Rectal smooth muscle tissue (tissue), 1 donor: ENCODE measurements at regions not wholly inside any gene's neighbourhood (a gene's known extent, or its start where the extent isn't known, plus 50 kb on each side); places are given as distances from the start of the nearest gene placed in this dataset.

Experiments
- H3K27ac ChIP-seq: one replicate; pipeline ENCODE4 v1.7.0; 2013; ENCODE audit warnings: low read depth, low read length, inconsistent platforms
- H3K27me3 ChIP-seq: one replicate; pipeline ENCODE4 v1.7.0; 2013; ENCODE audit warnings: low read length; ENCODE audit not compliant: control insufficient read depth, insufficient read depth
- H3K36me3 ChIP-seq: one replicate; pipeline ENCODE4 v1.7.0; 2013; ENCODE audit warnings: low read length; ENCODE audit not compliant: control insufficient read depth, insufficient read depth
- H3K4me1 ChIP-seq: one replicate; pipeline ENCODE4 v1.7.0; 2013; ENCODE audit warnings: low read length; ENCODE audit not compliant: control insufficient read depth, insufficient read depth
- H3K4me3 ChIP-seq: one replicate; pipeline ENCODE4 v1.7.0; 2013; ENCODE audit warnings: low read length
- H3K9ac ChIP-seq: one replicate; pipeline ENCODE4 v1.7.0; 2013; ENCODE audit warnings: low read length

- Histone ChIP-seq H3K27me3 (no peaks in the 10 kb centered on the region), H3K4me1 (no peaks in the 10 kb centered on the region), H3K4me3 (no peak overlapping the region), H3K36me3 (no peaks in the 10 kb centered on the region), H3K27ac (no peak overlapping the region), H3K9ac (no peak overlapping the region)
Measured at GRCh38 chr2:19697131-19697530, 204.7 kb downstream of the TTC32 start.

- Histone ChIP-seq H3K36me3 (no peaks in the 10 kb centered on the region), H3K27me3 (no peaks in the 10 kb centered on the region), H3K9ac (no peak overlapping the region), H3K4me1 (no peaks in the 10 kb centered on the region), H3K4me3 (no peak overlapping the region), H3K27ac (no peak overlapping the region)
Measured at GRCh38 chr2:19695706-19696105, 206.1 kb downstream of the TTC32 start.

- Histone ChIP-seq H3K27ac (no peak overlapping the region), H3K27me3 (no peaks in the 10 kb centered on the region), H3K4me1 (peaks cover 12% of the 10 kb centered on the region), H3K9ac (no peak overlapping the region), H3K36me3 (no peaks in the 10 kb centered on the region), H3K4me3 (no peak overlapping the region)
Measured at GRCh38 chr2:19691892-19692291, 209.9 kb downstream of the TTC32 start.

DNA sequence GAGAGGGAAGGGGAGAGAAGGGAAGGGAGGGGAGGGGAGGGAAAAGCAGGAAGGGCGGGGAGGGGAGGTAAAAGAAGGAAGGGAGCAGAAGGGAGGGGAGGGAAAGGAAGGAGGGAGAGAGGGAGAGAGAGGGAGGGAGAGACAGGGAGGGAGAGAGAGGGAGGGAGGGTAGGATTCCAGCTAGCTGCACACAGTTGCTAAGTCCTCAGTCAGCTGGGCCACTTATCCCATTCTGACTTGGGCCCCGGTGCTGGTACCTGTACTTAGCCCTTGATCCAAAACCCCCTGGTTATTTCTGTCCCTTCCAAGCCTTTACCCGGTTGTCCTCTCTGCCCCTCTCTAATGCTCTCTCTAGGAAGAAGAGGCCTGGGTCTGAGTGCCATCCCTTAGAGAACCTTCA lies 211.4 kb downstream of the TTC32 start:
- Histone ChIP-seq H3K27me3 (no peaks in the 10 kb centered on the region), H3K27ac (no peak overlapping the region), H3K36me3 (no peaks in the 10 kb centered on the region), H3K9ac (no peak overlapping the region), H3K4me1 (peaks cover 12% of the 10 kb centered on the region), H3K4me3 (no peak overlapping the region)

DNA sequence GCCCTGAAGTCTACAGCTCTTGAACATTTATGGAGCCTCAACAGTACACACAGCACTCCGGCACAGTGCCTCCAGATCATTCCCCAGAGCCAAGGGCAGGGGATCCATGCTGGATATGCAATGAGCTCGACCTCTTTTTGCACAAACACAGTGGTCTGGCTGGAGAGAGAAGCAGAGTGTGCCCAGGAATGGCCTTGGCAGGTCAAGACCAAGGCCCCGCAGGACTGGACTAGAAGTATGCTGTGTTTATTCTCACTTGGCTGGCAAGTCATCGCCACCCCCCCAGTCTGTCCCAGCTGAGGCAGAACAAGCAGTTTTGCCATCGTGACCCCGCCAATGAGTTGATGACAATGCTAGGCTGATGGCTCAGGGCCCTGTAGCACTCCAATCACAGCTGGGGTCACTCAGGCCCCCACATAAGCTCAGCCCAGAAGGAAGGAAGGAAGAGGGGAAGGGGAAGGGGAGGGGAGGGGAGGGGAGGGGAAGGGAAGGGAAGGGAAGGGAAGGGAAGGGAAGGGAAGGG lies 212.1 kb downstream of the TTC32 start:
- no peak overlapping the region for H3K27ac ChIP-seq
- H3K4me1 ChIP-seq: peaks cover 12% of the 10 kb centered on the region
- H3K27me3 ChIP-seq: no peaks in the 10 kb centered on the region
- no peak overlapping the region for H3K9ac ChIP-seq
- H3K36me3 ChIP-seq: no peaks in the 10 kb centered on the region
- H3K4me3 ChIP-seq: no peak overlapping the region

GRCh38 chr2:19688059-19688458 lies 213.7 kb downstream of the TTC32 start:
- H3K9ac ChIP-seq: no peak overlapping the region
- no peak overlapping the region for H3K4me3 ChIP-seq
- no peaks in the 10 kb centered on the region for H3K36me3 ChIP-seq
- peak overlapping the region; percentile 39 for H3K27ac ChIP-seq
- H3K4me1 ChIP-seq: peaks cover 12% of the 10 kb centered on the region
- H3K27me3 ChIP-seq: no peaks in the 10 kb centered on the region

DNA sequence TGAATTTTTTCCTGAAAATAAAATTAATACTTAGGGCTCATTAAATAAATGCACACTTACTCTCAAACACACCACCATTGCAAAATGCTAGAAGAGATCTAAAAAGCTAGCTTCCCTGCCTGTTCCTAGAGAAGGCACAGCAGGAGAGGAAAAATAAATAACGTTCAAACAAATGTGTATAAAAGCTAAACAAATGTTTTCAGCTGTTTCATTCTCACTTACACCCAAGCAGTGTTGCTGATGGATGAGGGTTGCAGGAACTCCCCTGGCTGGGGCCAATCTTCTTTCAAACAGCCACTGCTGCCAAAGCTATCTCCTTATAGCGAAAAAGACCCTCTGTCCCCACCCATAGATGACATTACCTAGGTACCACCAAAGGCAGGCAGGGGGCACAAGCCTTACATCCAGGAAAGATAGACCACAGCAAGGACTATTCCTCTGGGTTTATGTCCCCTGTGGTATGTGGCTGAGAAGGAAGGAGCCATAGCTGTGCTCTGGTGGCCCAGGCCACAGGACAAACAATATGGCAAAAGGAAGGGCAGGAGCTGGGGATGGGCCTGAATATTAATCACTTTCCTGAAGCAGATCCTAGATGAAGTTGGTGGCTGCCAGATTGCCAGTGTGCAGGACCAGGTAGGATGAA lies 214.6 kb downstream of the TTC32 start:
- Histone ChIP-seq H3K9ac (no peak overlapping the region), H3K27me3 (no peaks in the 10 kb centered on the region), H3K4me1 (peaks cover 12% of the 10 kb centered on the region), H3K36me3 (no peaks in the 10 kb centered on the region), H3K27ac (no peak overlapping the region), H3K4me3 (no peak overlapping the region)

DNA sequence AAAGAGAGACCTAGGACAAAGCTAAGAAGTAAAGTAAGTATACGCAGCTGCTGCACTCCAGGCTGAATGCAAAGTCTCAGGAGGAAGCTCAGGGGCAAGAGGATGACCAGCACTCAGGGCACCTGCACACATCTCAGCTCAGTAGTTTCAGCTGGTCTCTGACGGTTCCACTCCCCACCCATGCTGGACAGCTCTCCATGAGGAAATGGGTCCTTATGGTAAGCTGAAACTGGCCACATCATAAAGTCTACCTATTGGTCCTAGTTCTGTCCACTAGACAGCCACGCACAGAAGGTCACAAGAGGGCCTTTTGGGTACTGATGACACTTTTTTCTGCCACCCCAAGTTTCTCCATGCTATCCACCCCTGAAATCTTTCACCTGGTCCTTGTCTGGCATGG lies 215.3 kb downstream of the TTC32 start:
- H3K27ac ChIP-seq: no peak overlapping the region
- peaks cover 12% of the 10 kb centered on the region for H3K4me1 ChIP-seq
- no peaks in the 10 kb centered on the region for H3K27me3 ChIP-seq
- H3K36me3 ChIP-seq: no peaks in the 10 kb centered on the region
- no peak overlapping the region for H3K9ac ChIP-seq
- no peak overlapping the region for H3K4me3 ChIP-seq

GRCh38 chr2:19685731-19686130 lies 216.1 kb downstream of the TTC32 start:
- Histone ChIP-seq H3K4me1 (peaks cover 12% of the 10 kb centered on the region), H3K36me3 (no peaks in the 10 kb centered on the region), H3K27me3 (no peaks in the 10 kb centered on the region), H3K4me3 (no peak overlapping the region), H3K9ac (no peak overlapping the region), H3K27ac (no peak overlapping the region)

DNA sequence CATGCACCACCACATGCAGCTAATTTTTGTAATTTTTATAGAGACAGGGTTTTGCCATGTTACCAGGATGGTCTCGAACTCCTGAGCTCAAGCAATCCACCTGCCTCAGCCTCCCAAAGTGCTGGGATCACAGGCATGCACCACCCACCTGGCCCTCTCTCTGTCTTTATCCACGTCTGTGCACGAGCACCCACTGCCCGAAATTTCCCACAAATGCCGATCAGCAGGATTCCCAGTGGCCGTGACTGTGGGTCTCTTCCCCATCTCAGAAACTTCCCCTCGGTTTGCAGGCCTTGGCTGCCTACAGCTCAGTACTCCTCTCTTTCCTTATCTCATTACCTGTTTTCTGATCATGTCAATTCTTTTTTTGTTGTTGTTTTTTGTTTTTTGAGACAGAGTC lies 217.3 kb downstream of the TTC32 start:
- Histone ChIP-seq H3K27ac (no peak overlapping the region), H3K9ac (no peak overlapping the region), H3K4me1 (peaks cover 12% of the 10 kb centered on the region), H3K36me3 (no peaks in the 10 kb centered on the region), H3K27me3 (no peaks in the 10 kb centered on the region), H3K4me3 (no peak overlapping the region)

DNA sequence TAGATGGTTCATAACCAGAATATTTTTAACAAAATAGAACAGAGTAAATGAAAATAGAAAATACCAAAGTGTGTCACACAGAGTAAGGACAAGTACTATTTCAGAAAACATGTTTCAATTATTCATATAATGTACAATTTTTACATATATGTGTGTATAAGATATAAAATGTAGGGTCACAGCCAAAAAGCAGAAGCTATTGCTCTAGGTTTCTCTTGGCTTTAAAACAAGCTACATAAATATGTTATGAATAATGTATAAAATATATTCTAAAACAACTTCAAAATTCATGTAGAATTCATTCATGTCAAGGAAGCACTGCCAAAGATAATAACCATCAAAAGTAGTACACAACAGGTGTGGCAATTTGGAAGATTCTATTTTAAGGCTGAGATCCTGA lies 218.2 kb downstream of the TTC32 start:
- H3K36me3 ChIP-seq: no peaks in the 10 kb centered on the region
- no peaks in the 10 kb centered on the region for H3K27me3 ChIP-seq
- H3K4me1 ChIP-seq: peaks cover 12% of the 10 kb centered on the region
- no peak overlapping the region for H3K4me3 ChIP-seq
- H3K27ac ChIP-seq: no peak overlapping the region
- no peak overlapping the region for H3K9ac ChIP-seq

DNA sequence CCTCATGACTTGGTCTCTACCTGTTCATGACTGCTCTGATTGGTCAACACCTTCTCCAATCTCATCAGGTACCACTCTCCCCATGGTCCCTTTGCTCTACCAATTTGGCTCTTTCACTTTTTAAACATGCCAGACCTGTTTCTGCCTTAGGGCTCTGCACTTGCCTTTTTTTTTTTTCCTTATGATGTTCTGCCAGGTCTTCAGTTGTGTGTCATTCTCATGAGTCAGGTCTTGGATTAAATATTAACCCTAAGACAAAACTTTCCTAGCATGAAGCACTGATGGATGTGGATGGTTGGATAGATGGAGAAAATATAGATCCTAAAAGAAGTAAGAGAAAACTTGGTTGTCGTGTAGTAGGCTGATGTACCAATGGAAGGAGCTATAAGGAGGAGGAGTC lies 219.3 kb downstream of the TTC32 start:
- Histone ChIP-seq H3K27ac (no peak overlapping the region), H3K4me3 (no peak overlapping the region), H3K36me3 (no peaks in the 10 kb centered on the region), H3K9ac (no peak overlapping the region), H3K27me3 (no peaks in the 10 kb centered on the region), H3K4me1 (peaks cover 4% of the 10 kb centered on the region)

DNA sequence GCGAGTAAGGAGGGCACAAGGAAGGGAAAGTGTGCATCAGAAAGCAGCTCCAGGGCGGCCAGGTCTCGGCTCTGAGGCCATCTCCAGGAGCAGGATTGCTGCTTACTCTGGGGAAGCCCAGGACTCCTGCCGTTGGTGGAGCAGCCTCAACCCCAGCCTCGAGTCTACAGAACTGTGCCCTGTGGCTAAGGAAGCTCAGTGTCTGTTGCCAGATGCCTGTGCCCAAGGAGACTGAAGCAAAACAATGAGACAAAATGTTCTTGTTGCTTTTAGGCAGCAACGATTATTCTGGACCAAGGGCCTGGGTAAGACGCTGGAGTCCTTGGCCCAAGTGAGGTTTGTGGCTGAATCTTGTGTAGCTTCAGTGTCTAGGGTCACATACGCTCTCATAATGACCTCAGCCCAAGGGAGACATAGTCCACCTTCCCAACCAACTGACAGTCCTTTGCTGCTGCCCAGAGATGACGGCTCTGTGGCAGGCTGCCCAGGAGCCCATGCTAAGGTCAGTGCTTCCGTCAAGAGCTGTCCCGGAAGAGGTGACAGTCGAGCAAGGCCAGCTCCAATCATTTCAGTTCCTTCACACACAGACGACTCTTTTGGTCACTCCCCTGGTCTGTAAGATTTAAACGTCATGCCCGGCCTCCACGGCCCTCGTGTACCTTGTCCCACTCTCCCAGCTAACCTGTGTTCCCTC lies 223.8 kb downstream of the TTC32 start:
- Histone ChIP-seq H3K4me1 (no peaks in the 10 kb centered on the region), H3K27me3 (no peaks in the 10 kb centered on the region), H3K27ac (no peak overlapping the region), H3K9ac (no peak overlapping the region), H3K4me3 (no peak overlapping the region), H3K36me3 (no peaks in the 10 kb centered on the region)
